ENCODE measurements at regions not wholly inside any gene's neighbourhood (a gene's known extent, or its start where the extent isn't known, plus 50 kb on each side); places are given as distances from the start of the nearest gene placed in this dataset.

DNA sequence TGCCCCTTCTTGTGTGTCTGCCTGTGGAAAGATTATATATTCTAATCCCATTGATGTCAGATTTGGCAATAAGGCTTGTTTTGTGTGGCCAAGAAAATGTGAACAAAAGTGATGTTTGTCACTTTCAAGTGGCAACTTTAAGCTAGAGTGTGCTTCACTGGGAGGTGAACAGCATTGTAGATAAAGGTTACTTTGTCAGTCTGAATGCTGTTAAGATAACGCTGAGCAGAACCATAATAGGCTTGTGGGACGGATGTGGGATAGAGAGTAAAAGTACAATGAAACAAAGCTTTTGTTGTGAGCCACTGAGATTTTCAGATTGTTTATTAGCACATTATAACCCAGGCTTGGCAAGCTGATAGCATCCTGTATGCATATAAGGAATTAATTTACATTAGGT lies 303.8 kb upstream of the MAN1A1 start:
- DNase-seq (ENCODE audit: low spot score) = no peak

DNA sequence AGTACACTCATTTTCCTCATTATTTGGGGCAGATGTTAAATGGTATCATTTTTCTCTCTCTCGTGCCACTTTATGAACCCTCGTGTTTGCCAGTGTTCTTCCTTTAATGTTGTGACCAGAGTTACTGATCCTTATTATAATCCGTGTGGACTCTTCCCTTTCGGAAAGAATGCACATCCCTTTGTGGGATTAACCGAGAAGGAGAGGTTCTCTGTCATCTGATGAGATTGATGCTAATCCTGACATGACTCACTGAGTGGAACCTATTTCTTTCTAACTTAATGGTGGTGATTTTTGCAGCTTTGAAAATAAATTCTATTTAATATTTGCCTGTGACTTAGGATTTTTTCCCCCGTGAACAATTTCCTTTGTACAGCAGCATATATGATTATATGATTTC lies 300.0 kb upstream of the MAN1A1 start:
- DNase-seq (ENCODE audit: low spot score) = no peak

DNA sequence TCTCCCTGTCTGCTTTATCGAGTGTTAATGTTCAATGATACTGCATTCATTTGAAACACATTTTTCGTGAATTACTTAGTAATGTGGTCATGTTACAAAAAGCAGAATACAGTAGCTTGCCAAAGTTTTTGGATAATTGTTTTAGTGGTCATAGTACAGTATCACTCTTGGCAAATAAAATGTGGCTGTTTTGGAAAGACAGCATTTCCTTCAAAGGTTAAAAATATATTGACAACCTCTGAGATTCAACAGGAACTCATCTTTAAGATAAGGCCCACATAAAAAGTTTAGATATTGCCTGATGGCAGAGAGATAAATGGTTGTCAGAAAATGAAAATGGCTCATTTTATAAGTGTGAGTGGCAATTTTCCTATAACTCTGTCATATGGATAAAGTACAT lies 297.7 kb upstream of the MAN1A1 start:
- no peak for DNase-seq (ENCODE audit: low spot score)

DNA sequence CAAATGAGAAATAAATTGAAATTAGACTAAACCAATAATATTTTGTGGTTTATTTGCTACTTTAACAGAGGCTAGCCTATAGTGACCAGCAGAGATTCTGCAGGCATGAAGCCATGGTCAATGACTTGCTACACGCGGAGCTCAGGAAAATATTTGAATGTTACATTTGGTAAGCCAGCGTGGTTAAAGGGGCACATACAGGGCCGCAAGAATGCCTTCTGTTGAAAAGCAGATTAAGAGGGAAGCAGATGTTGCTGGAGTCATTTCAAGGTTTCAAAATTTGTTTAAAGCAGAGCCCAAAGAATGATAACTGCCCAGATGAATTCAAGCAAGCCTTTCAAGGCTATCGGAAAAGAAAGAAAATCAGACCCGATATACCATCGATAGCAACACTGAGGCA lies 294.3 kb upstream of the MAN1A1 start:
- no peak for DNase-seq (ENCODE audit: low spot score)

DNA sequence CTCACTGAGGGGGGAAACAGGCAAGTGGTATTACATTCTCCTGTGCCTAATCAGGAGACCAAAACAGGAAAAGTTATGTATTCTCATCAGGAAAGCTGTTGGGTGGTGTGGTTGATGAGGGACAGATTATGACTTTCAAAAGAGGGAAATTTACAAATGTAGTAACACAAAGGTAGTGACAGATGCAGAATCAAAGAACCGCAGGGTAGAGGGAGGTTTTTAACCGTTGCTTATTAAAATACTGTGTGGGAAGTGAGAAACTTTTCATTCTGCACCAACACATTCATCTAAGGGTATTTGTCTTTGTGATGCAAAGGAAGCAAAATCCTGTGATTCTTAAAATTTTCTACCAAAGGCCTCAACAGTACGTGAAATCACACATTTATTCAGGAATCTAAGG lies 288.2 kb upstream of the MAN1A1 start:
- DNase-seq (ENCODE audit: low spot score) = no peak

DNA sequence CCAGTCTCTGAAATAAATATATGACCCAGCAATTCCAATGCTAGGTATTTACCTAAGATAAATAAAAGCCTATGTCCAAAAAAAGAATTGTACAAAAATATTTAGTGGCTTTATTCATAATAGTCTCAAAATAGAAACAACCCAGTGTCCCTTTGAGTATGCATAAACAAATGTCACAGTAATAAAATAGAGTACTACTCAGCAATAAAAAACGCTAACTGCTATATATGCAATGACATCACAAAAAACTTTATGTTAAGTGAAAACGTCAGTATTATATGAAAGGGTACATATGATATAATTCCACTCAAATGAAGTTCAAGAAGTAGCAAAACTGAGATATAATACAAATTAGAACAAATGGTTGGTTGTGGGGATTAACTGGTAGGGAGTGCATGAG lies 286.5 kb upstream of the MAN1A1 start:
- DNase-seq (ENCODE audit: low spot score) = no peak

DNA sequence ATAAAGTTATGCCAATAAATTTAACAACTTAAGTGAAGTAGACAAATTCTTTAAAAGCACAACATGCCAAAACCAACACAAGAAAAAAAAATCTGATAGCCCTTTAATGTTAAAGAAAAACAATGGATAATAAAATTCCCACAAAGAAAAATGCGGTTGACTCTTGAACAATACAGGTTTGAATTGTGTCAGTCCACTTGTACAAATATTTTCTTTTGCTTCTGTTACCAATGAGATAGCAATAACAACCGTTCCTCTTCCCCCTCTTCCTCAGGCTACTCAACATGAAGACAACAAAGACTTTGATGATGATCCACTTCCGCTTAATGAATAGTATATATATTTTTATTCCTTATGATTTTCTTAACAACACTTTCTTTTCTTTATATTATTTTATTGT lies 283.9 kb upstream of the MAN1A1 start:
- DNase-seq (ENCODE audit: low spot score) = no peak

DNA sequence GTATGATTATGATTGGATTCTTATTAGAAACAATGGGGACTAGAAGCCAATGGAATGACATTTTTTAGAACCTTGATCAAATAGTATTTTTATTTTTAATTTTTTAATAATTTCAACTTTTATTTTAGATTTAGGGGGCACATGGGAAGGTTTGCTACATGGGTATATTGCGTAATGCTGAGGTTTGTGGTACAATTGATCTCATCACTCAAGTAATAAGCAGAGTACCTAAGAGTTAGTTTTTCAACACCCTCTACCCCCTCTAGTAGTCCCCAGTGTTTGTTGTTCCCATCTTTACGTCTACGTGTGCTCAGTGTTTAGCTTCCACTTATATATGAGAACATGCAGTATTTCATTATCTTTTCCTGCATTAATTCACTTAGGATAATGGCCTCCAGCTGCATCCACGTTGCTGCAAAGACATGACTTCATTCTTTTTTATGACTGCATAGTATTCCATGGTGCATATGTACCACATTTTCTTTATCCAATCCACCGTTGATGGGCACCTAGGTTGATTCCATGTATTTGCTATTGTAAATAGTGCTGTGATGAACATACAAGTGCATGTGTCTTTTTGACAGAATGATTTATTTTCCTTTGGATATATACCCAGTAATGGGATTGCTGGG lies 281.1 kb upstream of the MAN1A1 start:
- no peak for DNase-seq (ENCODE audit: low spot score)

DNA sequence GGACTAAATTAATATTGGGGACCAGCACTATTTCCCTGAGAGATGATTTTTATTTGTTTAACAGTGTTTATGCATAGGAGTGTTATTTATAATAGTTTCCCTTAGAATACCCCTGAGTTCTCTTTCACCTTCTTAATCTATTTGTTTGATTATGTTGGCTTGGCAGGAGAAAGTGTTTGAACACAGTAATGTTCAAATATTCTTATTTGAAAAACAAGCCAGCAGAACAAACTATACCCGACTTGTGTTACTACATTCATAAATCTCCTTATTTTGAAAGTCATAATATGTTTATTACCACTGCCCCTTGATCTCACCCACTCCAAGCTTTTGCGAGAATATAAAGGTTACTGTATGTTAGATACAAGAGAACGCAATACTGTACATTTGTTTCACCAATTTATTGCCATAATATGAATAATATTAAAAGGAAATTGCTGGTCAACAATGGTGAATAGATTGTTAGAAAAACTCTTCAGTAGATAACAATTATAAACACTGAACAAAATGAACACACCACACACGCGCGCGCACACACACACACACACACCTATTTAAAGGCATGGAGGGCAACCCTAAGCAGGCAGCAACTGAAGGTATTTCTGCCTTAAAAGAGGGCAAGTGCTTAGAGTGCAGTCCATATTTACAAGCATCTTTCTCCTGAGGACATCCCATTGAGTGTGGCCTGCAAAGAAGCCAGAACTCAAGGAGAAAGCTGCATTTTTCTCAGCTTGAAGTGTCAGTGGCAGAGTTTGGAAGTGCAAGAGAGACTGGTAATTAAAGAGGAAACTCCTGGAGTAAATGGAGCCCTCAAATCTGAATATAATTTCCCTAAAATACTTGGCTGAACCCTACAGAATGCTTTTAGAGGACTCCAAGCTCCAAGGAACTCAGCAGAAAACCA lies 279.4 kb upstream of the MAN1A1 start:
- DNase-seq (ENCODE audit: low spot score) = no peak

DNA sequence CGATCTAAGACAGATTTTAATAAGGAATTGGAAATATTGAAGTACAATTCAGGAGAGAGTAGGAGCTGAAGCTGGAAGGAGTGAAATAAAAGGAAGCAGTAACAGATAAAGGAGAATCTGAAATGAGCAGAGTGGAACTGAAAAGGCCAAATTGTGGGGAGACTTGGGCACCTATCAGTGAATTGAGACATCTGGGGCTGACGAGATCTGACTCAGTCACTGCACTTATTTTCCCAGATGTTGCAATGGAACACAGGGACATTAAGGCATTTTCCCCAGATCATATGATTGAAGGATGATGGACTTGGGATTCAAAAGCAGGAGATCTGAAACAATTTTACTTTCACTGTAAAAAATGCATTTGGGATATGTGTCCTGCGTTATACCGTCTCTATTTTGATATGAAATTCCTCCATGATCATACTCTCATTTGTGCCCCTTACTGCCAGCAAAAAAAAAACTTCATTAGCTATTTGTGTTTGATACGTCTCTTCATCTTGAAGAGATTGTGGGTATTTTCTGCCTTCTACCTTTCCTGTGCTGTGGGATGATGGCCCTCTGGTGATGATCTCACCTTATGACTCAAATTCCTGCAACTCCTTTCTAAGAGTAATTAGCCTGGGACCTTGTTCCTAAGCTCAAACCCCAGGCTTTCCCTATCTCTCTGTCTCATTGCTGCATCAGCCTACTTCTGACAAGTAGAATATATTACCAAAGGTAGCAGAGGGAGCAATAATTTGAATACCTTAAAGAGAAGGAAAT lies 278.5 kb upstream of the MAN1A1 start:
- DNase-seq (ENCODE audit: low spot score) = peak; percentile 77

DNA sequence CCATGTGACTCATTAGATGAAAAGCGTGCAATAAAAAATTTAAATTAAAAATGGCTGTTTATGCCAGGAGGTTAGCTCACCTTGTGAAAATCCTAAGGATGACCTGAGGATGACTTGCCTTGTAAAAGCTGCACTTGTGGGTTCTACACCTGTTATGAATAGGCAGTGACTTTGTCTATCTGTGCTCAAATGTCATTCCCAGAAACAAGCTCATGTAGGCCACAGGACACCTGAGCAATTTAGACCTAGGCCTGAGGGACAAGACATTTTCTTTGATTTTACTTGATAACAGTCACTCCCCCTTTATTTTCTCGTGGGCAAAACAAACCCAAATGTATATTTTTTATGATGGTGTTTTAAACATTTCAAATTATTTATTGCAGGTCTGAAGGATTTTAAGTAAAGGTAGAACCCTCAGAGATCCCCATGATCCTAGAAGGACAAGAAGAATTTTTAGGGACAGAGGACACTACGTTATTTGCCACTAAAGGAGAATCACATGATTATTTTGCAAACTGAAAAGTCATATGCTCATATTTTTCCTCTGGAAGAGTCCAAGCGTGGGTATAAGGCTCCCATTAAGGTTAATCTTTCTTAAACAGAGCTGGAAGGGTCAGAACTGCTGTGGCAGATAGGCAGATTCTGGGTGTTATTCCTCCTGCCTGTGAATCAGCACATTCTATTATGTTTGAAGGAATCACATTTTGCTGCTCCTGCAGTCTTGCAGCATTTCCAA lies 277.5 kb upstream of the MAN1A1 start:
- no peak for DNase-seq (ENCODE audit: low spot score)

DNA sequence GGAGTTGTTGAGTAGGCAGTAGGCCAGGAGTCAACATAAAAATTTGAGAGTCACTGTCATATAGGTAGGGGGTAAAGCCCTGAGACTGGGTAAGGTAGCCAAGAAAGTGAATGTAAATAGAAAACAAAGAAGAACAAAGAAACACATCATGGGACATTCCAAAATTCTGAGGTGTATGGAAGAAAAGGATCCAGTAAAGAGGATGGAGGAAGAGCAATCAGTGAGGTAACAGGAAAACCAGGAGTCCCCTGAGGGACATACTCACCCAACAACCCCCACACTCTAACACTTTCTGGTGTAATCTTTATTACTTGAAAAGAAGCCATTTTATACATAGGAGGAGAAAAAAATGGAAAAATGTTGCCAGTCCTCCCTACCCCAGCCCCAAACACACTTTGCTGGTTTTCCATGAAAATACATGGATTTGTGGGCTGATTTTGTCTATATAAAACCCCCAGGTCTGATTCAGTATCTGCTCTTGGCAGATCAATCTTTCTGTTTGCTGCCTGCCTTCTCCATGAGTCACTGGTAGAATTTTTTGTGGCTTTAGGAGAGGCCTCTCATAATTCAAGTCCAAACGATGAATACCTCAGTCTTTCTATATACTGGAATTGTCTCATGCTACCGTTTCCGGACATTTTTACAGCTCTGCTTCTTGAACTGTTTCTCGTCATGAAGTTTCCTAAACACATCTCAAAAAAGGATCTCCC lies 271.4 kb upstream of the MAN1A1 start:
- peak; percentile 73 for DNase-seq (ENCODE audit: low spot score)

DNA sequence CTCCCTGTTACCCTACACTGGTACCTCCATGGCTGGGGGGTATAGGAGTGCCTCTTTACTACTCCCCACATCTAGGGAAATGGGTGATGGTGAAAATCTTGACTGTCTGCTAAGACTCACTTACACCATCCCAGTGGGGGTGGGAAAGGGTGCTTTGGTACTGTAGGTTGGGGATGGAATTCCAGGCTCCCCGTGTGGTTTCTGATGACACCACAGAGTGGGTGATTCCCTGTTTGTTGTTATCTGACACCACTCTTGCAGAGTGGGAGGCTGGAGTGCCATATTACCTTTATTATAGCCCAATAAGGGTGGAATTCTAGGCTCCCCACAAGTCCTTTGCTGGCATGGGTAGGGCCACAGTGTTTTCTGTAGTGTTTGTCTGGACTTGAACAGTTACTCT lies 264.6 kb upstream of the MAN1A1 start:
- DNase-seq (ENCODE audit: low spot score) = no peak

DNA sequence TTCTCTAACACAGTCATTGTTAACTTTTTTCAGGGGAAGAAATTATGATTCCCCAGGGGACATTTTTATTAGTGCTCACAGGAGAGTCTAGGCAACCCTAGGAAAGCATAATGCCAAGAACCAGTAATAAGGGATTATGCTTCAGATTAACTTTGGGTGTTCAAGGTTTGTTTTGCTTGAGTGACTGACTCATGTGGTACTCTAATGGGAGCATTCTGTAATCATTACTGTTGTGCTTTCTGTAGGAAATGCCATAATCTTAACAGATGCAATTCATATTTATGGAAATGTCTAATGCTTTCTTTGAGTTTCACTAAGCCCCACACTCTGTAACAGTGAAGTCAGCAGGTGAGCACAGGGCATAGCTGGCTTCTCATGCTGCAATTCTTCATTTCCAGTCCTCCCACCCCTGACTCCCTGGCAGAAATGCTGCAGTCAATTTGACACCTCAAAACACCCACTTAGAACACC lies 263.4 kb upstream of the MAN1A1 start:
- DNase-seq (ENCODE audit: low spot score) = no peak

DNA sequence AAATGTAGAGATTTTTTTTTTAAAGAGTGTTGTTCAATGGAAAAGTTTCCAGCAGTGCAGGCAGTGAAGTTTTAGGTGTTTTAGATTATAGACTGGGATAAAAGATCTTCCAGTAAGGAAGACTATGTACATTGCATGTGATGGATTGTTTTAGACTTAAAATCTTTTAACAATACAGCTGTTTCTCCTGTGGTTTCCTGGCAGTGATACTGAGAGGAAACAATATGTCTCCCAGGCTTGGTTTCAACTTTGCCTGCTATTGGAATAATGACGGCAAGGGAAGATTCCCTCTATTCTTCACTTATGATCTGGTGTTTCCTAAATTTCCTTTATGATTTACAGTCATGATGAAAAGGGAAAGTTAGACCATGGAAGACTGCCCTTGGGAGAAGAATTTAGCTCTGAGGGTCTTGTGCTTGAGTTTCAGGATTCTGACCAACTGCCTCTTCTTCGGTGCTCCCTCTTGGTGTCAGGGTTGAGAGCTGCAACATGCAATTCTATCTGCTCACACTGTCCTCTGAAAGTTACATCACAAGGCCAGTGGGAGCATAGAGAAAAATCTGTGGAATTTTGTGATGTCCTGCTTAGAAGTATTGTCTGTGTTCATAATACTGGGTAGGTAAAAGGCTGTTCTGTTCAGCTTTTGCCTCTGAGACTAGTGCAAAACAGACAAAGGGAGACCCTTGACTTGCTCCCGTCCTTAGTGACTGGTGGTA lies 262.8 kb upstream of the MAN1A1 start:
- DNase-seq (ENCODE audit: low spot score) = no peak

DNA sequence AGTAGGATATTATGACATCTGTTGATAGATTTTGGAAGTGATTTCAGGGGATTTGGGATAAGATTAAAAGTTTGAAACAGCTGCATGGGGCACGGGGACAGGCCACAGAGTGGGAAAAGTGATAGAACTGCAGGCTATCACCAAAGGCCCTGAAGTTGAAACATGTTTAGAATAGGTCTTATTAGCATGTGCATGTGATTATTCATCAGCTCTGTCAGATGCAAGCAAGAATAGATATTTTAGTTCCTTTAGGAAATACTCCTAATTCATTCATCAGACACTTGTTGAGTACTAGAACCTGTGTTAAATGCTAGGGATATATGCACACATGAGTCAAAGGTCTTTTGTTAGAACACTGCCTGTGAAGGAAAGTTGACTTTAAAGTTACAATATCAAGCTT lies 261.2 kb upstream of the MAN1A1 start:
- no peak for DNase-seq (ENCODE audit: low spot score)

DNA sequence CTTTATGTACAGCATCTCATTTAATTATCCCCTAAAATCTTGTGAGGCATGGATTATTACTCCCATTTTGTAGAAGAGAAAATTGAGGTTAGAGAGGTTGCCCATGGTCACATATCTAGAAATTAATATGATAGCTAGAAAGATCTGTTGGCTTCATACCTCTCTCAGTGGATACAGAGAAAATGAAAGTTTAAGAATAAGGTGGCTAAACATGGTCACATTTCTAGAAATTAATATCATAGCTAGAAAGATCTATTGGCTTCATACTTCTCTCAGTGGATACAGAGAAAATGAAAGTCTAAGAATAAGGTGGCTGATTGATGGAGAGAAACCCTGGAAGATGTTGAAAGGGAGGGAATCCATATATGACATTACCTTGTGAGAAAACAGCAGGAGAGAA lies 260.7 kb upstream of the MAN1A1 start:
- no peak for DNase-seq (ENCODE audit: low spot score)

DNA sequence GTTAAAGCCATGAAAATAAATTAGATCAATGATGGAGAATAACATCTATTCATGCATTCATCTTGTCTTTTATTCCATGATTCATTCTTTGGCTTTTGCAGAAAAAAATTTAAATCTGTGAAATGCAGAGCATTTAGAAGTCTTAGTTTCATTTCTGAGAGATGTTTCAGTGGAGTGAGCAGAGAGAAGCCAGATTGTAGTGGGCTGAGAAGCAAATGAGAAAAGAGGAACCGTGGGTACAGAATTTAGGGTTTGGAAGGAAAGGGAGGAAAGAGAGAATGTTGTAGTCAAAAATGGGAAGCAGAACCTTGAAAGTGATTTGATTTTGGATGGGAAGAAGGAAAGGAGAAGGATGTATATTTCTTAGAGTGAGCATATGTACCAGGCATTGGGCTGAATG lies 260.3 kb upstream of the MAN1A1 start:
- DNase-seq (ENCODE audit: low spot score) = no peak

DNA sequence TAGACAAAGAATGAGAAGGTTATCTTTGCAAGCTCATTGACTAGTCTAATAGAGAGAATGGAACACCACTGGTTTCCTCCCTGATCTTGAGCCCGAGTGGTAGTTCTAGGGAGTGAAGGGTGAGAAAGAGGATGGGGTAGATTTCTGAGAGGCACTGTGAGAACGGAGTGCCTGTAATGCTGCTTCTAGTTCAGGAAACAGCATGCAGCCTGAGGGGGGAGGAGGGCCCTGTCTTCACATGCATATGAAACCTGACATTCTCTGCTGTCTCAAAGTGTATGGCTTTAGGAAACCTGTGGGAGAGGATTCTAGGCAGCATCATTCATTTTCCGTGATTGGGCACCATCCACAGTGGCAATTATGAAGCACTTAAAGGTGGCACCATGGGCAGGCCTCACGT lies 259.4 kb upstream of the MAN1A1 start:
- DNase-seq (ENCODE audit: low spot score) = no peak

DNA sequence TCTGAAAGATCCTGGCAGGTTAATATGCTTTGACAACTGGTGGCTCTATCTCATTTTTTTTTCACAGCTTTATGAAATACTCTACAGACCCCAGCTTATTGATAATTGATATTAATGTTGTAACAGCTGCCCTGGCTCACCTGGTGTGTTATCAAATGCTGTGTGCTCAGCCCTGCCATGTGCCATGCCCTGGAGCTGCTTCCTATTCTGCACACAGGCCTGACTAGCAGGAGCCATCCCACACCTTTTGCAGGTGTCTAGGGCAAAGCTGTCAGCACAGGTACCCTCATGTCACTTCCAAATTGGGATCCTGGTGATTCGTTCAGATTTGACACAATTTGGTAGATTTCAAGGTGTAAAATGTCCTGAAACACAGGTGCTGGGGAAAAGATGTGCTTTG lies 254.6 kb upstream of the MAN1A1 start:
- no peak for DNase-seq (ENCODE audit: low spot score)

DNA sequence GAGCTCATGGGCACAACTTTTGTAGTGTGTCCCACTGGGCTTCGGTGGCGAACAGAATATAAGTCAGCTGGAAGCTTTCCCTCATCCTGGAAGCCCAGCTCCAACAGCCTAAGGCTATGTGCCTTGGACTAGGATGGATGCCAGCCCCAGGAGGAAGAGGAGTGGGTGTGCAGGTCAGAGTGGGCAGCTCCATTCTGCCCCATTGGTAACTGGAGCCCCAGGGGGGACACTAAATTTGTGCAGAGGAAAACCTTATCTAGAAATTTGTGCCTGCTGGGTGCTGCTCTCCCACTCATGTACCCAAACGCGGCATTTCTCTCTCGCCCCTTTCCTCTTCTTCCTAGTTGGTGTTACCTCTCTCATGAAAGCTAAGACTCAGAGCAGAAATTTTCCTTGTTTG lies 253.9 kb upstream of the MAN1A1 start:
- no peak for DNase-seq (ENCODE audit: low spot score)

Data from kidney tubule cell (primary cell).